SU-DHL-6 (cell line): ENCODE measurements at regions not wholly inside any gene's neighbourhood (a gene's known extent, or its start where the extent isn't known, plus 50 kb on each side); places are given as distances from the start of the nearest gene placed in this dataset.

Experiments used
- H2AFZ ChIP-seq: fragments of 200-600 bp; sonication (generic); 2 replicates; pipeline ENCODE4 v1.6.1; 2014; ENCODE audit warnings: low read depth, mild to moderate bottlenecking, moderate library complexity, mixed read lengths, antibody characterized with exemption, low read length; ENCODE audit not compliant: severe bottlenecking
- H3F3A ChIP-seq: fragments of 200-600 bp; shearing (Covaris generic); 2 replicates; pipeline ENCODE4 v1.6.0; 2016; ENCODE audit warnings: antibody characterized with exemption, mild to moderate bottlenecking; ENCODE audit not compliant: insufficient read depth
- H3K27ac ChIP-seq: fragments of 200-600 bp; sonication (generic); 2 replicates; pipeline ENCODE4 v1.5.1; 2016; ENCODE audit warnings: low read depth, mild to moderate bottlenecking, low read length, moderate library complexity, mixed read lengths
- H3K27me3 ChIP-seq: fragments of 200-600 bp; sonication (generic), shearing (Covaris generic); 2 replicates; pipeline ENCODE4 v1.6.0; 2014; ENCODE audit warnings: mild to moderate bottlenecking, low read length
- H3K36me3 ChIP-seq: fragments of 200-600 bp; sonication (generic); 2 replicates; pipeline ENCODE4 v1.6.1; 2014; ENCODE audit warnings: mild to moderate bottlenecking, low read length, mixed read lengths
- H3K4me2 ChIP-seq: fragments of 300-600, 200-600 bp; shearing (Covaris generic), sonication (generic); 2 replicates; pipeline ENCODE4 v1.6.0; 2014; ENCODE audit warnings: low read length, low read depth, mild to moderate bottlenecking; ENCODE audit not compliant: poor library complexity, severe bottlenecking
- H3K4me3 ChIP-seq: fragments of 200-600 bp; sonication (generic); 2 replicates; pipeline ENCODE4 v1.5.1; 2014; ENCODE audit warnings: antibody characterized with exemption, low read length, mild to moderate bottlenecking, mixed read lengths; ENCODE audit not compliant: insufficient read depth, poor library complexity, severe bottlenecking
- H3K79me2 ChIP-seq: fragments of 200-600 bp; sonication (generic); 2 replicates; pipeline ENCODE4 v1.6.1; 2014; ENCODE audit warnings: mild to moderate bottlenecking, low read length, moderate library complexity; ENCODE audit not compliant: insufficient read depth
- H3K9ac ChIP-seq: fragments of 200-600 bp; sonication (generic); 2 replicates; pipeline ENCODE4 v1.7.0; 2014; ENCODE audit warnings: mild to moderate bottlenecking, low read length
- H3K9me2 ChIP-seq: fragments of 200-600 bp; sonication (generic); replicated peaks from 2 replicates; pipeline ENCODE4 v1.6.1; 2014; ENCODE audit warnings: low read length; ENCODE audit not compliant: insufficient read depth
- H3K9me3 ChIP-seq: fragments of 200-600 bp; sonication (generic); 2 replicates; pipeline ENCODE4 v1.6.1; 2014; ENCODE audit warnings: low read length, mixed read lengths; ENCODE audit not compliant: insufficient read depth
- H4K20me1 ChIP-seq: fragments of 200-600 bp; sonication (generic); 2 replicates; pipeline ENCODE4 v1.6.1; 2014; ENCODE audit warnings: low read depth, mild to moderate bottlenecking, antibody characterized with exemption, low read length, moderate library complexity, mixed read lengths
- EZH2phosphoT487 ChIP-seq: fragments of 200-600 bp; sonication (generic), shearing (Covaris generic); conservative IDR thresholded peaks from 2 replicates; pipeline ENCODE4 v1.6.1; 2018; ENCODE audit warnings: mild to moderate bottlenecking, antibody characterized with exemption, low read length, moderate library complexity, mixed read lengths
- TF ChIP-seq, protein P1 (sequence below): fragments of 200-600 bp; sonication (generic); IDR thresholded peaks from one replicate; pipeline ENCODE4 v1.5.1; 2017; ENCODE audit warnings: antibody characterized with exemption, mild to moderate bottlenecking, low read length, moderate library complexity; ENCODE audit not compliant: insufficient read depth, poor library complexity, severe bottlenecking

DNA sequence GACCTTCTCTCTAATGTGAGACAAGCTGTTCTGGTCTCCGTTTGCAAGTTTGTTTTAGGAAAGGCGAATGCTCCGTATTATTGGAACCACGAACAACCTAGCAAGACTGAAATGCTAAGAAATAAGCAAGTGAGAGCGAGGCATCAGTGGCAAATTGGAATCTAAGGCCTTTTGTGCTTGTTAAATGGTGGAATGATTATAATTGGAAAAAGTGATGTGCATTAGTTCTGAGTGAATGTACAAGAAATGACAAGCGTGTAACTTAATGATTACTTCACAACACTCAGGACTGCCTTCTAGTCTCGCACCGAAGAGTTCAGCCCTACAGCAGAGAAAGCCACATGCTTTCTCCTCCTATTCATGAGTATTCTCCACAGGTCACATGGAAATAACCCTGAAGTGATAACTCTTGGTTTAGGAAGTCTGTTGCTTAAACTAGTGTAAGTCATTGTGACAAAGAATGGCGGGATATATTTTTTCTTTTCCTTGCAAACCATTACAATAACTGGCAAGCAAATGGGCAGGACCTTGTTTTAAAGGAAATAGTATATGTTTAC lies 392.2 kb upstream of the FIGN start:
- Histone ChIP-seq H3K36me3 (no peaks in the 10 kb centered on the region), H4K20me1 (no peaks in the 10 kb centered on the region), H3K27me3 (no peaks in the 10 kb centered on the region), H3K79me2 (no peaks in the 10 kb centered on the region), H3K9me2 (no peaks in the 10 kb centered on the region), H3K9ac (no peak overlapping the region), H3K27ac (no peak overlapping the region), H3K4me3 (no peak overlapping the region), H3F3A (no peaks in the 10 kb centered on the region), H3K9me3 (no peaks in the 10 kb centered on the region), H2AFZ (no peak overlapping the region), H3K4me2 (no peak overlapping the region)
- TF ChIP-seq, protein P1, sequence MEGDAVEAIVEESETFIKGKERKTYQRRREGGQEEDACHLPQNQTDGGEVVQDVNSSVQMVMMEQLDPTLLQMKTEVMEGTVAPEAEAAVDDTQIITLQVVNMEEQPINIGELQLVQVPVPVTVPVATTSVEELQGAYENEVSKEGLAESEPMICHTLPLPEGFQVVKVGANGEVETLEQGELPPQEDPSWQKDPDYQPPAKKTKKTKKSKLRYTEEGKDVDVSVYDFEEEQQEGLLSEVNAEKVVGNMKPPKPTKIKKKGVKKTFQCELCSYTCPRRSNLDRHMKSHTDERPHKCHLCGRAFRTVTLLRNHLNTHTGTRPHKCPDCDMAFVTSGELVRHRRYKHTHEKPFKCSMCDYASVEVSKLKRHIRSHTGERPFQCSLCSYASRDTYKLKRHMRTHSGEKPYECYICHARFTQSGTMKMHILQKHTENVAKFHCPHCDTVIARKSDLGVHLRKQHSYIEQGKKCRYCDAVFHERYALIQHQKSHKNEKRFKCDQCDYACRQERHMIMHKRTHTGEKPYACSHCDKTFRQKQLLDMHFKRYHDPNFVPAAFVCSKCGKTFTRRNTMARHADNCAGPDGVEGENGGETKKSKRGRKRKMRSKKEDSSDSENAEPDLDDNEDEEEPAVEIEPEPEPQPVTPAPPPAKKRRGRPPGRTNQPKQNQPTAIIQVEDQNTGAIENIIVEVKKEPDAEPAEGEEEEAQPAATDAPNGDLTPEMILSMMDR: no peak
- no peak for TF ChIP-seq EZH2phosphoT487

DNA sequence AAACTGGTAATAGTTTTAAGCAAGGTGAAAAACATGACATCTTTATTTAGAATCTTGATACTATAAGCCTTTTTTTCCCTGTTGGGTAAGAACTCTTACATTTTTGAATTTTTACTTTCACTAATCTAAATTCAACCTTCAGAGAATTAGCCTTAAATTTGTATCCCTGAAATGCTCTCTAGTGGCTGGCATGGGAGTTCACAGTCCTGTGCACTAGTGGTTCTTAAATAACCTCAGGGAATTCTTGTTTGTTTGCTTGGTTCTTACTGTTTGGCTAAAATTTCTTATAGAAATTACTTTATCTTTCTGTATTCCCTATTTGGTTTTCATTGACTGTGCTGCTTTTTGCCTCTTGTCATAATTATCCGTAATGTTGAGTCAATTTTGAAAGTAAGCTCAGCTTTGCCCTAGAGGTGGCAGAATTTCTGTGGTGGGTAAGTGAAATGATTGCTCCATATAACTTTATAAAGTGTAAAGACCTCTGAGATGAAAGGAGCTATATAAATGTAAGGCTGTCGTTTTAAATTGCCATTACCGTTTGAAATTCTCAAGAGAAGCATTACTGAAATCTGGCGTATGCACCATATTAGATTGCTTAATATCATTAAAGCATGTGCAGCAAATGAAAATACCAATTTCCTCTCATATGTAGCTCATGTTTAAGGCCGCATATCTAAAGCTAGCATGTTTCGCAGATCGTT lies 391.3 kb upstream of the FIGN start:
- no peaks in the 10 kb centered on the region for H3K36me3 ChIP-seq
- no peaks in the 10 kb centered on the region for H3K9me2 ChIP-seq

DNA sequence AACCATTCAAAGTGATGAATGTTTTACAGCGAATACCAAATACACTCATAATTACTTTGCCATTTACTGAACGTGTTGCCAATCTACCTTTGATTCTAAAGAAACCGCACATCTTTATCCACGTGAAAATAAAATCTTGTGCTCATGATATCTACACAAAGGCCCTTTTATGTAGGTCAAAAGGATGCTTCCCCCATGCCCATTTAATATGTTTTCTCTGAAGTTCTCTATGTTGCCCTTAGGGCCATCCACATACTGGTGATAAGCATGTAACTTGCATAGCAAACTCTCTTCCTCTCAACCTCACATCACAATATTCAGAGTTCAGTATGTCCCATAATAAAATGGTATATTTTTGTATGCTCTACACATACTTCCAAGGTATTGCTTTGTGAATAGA lies 380.0 kb upstream of the FIGN start:
- no peaks in the 10 kb centered on the region for H3K9me3 ChIP-seq
- H3K79me2 ChIP-seq: no peaks in the 10 kb centered on the region
- H3K4me3 ChIP-seq: no peak overlapping the region
- no peak overlapping the region for H3K4me2 ChIP-seq
- no peaks in the 10 kb centered on the region for H4K20me1 ChIP-seq
- no peaks in the 10 kb centered on the region for H3K36me3 ChIP-seq
- H3K27me3 ChIP-seq: no peaks in the 10 kb centered on the region
- H3K9me2 ChIP-seq: no peaks in the 10 kb centered on the region
- no peak overlapping the region for H3K27ac ChIP-seq
- H3F3A ChIP-seq: no peaks in the 10 kb centered on the region
- no peak overlapping the region for H3K9ac ChIP-seq
- H2AFZ ChIP-seq: no peak overlapping the region
- TF ChIP-seq, protein P1: no peak
- TF ChIP-seq EZH2phosphoT487: no peak

More for the DNA sequence above, 391.3 kb upstream of the FIGN start:
- Histone ChIP-seq H3K27ac (no peak overlapping the region), H3F3A (no peaks in the 10 kb centered on the region), H4K20me1 (no peaks in the 10 kb centered on the region), H3K4me3 (no peak overlapping the region), H3K79me2 (no peaks in the 10 kb centered on the region), H3K9me3 (no peaks in the 10 kb centered on the region), H3K9ac (no peak overlapping the region), H2AFZ (no peak overlapping the region), H3K27me3 (no peaks in the 10 kb centered on the region), H3K4me2 (no peak overlapping the region)
- TF ChIP-seq EZH2phosphoT487: no peak
- TF ChIP-seq, protein P1: no peak
